ENCODE measurements at regions not wholly inside any gene's neighbourhood (a gene's known extent, or its start where the extent isn't known, plus 50 kb on each side); places are given as distances from the start of the nearest gene placed in this dataset.

- TF ChIP-seq REST (IDR thresholded peaks at IDR 0.05; ENCODE audit: insufficient read depth in 1 of 2, low read depth in 2 of 2, low read length in 2 of 2) (no peak), TAF1 (IDR thresholded peaks at IDR 0.05; ENCODE audit: borderline replicate concordance, insufficient read depth, low read length) (no peak), POLR2AphosphoS5 (IDR thresholded peaks at IDR 0.05; ENCODE audit: low read depth, low read length) (no peak), SIN3A (IDR thresholded peaks at IDR 0.05; ENCODE audit: borderline replicate concordance, insufficient read depth, low read length) (no peak), FOXP2 (optimal IDR thresholded peaks at IDR 0.05; ENCODE audit: borderline replicate concordance, extremely low read depth, extremely low read length, insufficient read depth) (no peak)
Observed at GRCh38 chr3:63202529-63202928, 75.6 kb upstream of the SYNPR start.
